Effector memory CD4-positive, alpha-beta T cell (primary cell): ENCODE measurements at regions not wholly inside any gene's neighbourhood (a gene's known extent, or its start where the extent isn't known, plus 50 kb on each side); places are given as distances from the start of the nearest gene placed in this dataset.

Experiments used
- DNase-seq, 3 donors: peaks; one replicate each; pipeline ENCODE4 v3.0.0-alpha.2; 2020
- H3K27ac ChIP-seq: 2 replicates; pipeline ENCODE4 v1.7.0; 2013; ENCODE audit warnings: mild to moderate bottlenecking, low read length, moderate library complexity; ENCODE audit not compliant: insufficient read depth, poor library complexity, severe bottlenecking
- H3K27me3 ChIP-seq: replicated peaks from 2 replicates; pipeline ENCODE4 v1.7.0; 2013; ENCODE audit warnings: mild to moderate bottlenecking, low read length; ENCODE audit not compliant: insufficient read depth, control insufficient read depth, poor library complexity, severe bottlenecking
- H3K36me3 ChIP-seq: 2 replicates; pipeline ENCODE4 v1.7.0; 2013; ENCODE audit warnings: mild to moderate bottlenecking, low read length, moderate library complexity; ENCODE audit not compliant: control insufficient read depth, insufficient read depth
- H3K4me1 ChIP-seq: 2 replicates; pipeline ENCODE4 v1.7.0; 2013; ENCODE audit warnings: low read length, mild to moderate bottlenecking; ENCODE audit not compliant: control insufficient read depth, insufficient read depth, poor library complexity, severe bottlenecking
- H3K4me3 ChIP-seq: 2 replicates; pipeline ENCODE4 v1.7.0; 2013; ENCODE audit warnings: low read length, low read depth, mild to moderate bottlenecking; ENCODE audit not compliant: insufficient read depth, poor library complexity, severe bottlenecking
- H3K9me3 ChIP-seq: 2 replicates; pipeline ENCODE4 v1.7.0; 2013; ENCODE audit warnings: mild to moderate bottlenecking, low read length, moderate library complexity; ENCODE audit not compliant: control insufficient read depth

DNA sequence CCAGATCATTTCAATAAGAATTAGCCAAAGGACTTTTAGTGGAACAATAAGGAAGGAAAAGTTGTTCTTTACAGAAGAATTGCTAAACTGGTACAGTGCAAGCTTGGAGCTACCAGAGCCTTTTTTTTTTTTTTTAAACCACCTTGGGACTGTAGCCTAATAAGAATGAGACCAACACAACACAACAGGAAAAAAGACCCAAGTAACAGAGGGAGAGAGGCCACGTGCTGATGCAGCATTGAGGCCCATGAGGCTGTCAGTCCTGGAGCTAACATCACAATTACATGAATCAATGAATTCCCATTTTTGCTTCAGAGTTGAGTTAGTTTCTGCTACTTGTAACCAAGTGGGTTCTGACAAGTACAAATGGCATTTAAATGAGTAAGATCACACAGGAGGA, 149.0 kb upstream of the EEA1 start:
- Histone ChIP-seq H3K4me3 (no peak overlapping the region), H3K4me1 (no peaks in the 10 kb centered on the region), H3K27ac (no peak overlapping the region), H3K9me3 (no peaks in the 10 kb centered on the region), H3K27me3 (no peaks in the 10 kb centered on the region), H3K36me3 (no peaks in the 10 kb centered on the region)
- no peak for DNase-seq

DNA sequence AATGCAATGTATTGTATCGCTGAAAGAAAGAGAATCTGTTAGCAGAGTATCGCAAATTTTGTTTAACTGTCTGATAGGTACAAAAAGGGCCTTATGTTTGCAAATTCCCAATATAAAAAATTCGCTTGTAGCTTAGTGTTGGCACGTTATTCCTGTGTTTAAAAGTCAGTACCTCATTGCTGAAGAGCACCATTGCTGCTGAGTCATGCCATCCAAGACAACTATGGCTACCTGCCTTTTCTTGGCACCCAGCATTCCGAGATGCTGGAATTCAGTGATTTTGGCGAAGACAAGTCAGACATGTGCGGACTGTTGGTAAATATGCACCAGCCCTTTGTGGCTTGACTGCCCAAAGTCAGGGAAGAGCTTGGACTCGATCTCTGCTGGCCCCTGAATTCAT, 149.5 kb upstream of the EEA1 start:
- DNase-seq: no peak
- H3K27me3 ChIP-seq: no peaks in the 10 kb centered on the region
- H3K36me3 ChIP-seq: no peaks in the 10 kb centered on the region
- H3K27ac ChIP-seq: no peak overlapping the region
- H3K9me3 ChIP-seq: no peaks in the 10 kb centered on the region
- H3K4me1 ChIP-seq: no peaks in the 10 kb centered on the region
- no peak overlapping the region for H3K4me3 ChIP-seq

DNA sequence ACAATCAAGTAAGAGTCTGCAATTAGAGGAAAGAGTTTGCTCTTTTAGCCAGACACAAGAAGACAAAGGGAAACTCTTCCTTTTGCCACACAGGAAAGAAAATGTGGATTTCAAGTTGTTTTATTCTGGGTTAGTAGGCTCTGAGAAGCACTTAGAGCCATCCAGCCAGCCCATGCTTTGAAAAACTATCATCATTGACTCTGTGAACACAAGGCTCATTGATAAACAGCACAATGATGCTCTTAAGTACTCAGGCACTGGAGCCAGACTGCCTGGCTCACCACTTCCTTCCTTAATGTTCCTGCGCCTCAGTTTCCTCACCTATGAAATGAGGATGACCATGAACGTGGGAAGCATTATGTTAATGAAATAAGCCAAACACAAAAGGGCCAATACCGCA, 150.2 kb upstream of the EEA1 start:
- H3K4me3 ChIP-seq: no peak overlapping the region
- H3K36me3 ChIP-seq: no peaks in the 10 kb centered on the region
- DNase-seq: no peak
- H3K27ac ChIP-seq: no peak overlapping the region
- no peaks in the 10 kb centered on the region for H3K9me3 ChIP-seq
- H3K27me3 ChIP-seq: no peaks in the 10 kb centered on the region
- H3K4me1 ChIP-seq: no peaks in the 10 kb centered on the region

DNA sequence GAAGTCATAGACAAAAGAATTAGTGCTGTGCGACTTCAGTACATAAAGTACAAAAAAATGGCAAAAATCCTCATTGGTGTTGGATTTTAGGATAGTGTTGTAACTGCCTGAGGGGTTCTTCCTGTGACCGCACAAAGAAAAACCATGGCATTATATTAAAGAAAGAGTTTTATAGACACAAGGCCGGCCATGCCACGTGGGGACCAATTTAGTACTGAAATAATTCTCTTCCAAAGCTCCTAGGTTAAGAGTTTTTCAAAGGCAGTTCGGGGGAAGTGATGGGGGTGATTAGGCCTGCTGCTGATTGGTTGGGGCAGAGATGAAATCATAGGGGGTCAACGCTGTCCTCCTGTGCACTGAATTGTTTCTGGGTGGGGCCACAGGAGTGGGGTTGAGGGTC, 150.9 kb upstream of the EEA1 start:
- no peak for DNase-seq
- H3K4me1 ChIP-seq: no peaks in the 10 kb centered on the region
- H3K27ac ChIP-seq: no peak overlapping the region
- H3K36me3 ChIP-seq: no peaks in the 10 kb centered on the region
- no peak overlapping the region for H3K4me3 ChIP-seq
- no peaks in the 10 kb centered on the region for H3K9me3 ChIP-seq
- no peaks in the 10 kb centered on the region for H3K27me3 ChIP-seq

DNA sequence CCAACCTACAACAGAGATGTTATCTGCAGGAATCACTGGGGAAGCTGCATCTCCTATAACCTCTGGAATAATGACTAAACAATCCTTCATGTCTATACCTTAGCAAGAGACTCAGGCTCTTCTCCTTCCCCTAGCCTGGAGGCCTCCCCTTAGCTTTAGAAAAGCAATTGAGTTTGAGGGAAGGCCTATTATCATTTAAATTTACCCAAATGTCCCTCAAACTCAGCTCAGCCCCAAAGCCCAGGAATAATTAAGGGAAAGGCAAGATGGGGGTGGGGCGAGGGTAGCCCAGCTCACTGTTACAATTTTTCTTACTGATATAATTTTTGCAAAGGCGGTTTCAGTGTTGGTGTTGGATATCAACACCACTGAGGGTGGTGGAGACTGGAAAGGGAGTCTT, 151.4 kb upstream of the EEA1 start:
- Histone ChIP-seq H3K27me3 (no peaks in the 10 kb centered on the region), H3K4me3 (no peak overlapping the region), H3K4me1 (no peaks in the 10 kb centered on the region), H3K36me3 (no peaks in the 10 kb centered on the region), H3K27ac (no peak overlapping the region), H3K9me3 (no peaks in the 10 kb centered on the region)
- DNase-seq: no peak

DNA sequence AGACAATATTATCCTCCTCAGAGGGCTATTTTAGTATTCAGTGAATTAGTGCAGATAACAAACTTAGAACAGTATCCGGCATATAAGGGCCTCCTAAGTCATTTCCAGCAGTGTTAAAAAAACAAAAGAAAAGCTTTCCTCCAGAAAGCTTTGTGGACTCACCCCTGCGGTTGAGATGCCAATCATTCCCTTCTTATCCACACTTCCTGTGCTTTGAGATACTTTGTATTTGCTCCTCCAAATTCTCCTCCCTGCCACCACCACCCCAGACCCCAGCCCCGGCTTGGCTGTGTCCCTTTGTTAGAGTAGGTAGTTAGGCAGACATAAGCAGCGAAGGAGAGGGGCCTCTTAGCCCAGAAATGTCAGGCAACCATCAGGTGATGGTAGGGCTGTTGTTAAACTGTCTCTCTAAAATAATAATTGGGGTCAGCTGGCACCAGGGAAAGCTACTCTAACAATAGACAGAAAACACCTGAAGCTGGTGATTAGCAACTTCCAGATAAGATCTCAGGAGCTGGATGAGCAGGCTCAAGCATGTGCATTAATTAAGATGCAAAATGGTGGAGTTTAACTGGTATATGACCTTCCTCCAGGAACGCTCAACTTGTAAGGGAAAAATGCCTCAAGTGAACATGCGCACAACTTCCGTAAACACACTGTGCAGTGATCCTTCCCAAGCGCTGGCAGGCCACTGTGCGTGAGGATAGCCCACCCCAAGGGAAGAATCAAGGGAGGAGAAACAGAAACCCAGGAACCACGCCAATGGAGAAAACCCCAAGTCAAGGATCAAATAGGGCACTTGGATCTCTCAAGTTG, 152.1 kb upstream of the EEA1 start:
- no peaks in the 10 kb centered on the region for H3K27me3 ChIP-seq
- H3K36me3 ChIP-seq: no peaks in the 10 kb centered on the region
- no peak for DNase-seq
- no peaks in the 10 kb centered on the region for H3K9me3 ChIP-seq
- no peak overlapping the region for H3K27ac ChIP-seq
- H3K4me3 ChIP-seq: no peak overlapping the region
- H3K4me1 ChIP-seq: no peaks in the 10 kb centered on the region

DNA sequence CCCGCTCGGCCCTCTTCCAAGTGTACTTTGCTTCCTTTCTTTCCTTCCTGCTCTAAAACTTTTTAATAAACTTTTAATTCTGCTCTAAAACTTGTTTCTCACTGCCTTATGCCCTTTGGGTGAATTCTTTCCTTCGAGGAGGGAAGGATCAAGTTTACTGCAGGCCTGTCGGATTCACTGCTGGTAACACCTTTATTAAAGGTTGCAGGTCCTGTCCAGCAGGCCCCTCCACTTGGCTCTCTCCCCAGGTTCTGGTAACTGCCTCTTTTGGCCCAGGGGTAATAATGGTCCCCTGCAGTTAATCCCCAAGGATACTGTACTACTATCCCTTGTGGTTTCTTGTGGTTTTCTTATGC, 152.7 kb upstream of the EEA1 start:
- Histone ChIP-seq H3K4me3 (no peak overlapping the region), H3K27ac (no peak overlapping the region), H3K27me3 (no peaks in the 10 kb centered on the region), H3K4me1 (no peaks in the 10 kb centered on the region), H3K36me3 (no peaks in the 10 kb centered on the region), H3K9me3 (no peaks in the 10 kb centered on the region)
- no peak for DNase-seq

DNA sequence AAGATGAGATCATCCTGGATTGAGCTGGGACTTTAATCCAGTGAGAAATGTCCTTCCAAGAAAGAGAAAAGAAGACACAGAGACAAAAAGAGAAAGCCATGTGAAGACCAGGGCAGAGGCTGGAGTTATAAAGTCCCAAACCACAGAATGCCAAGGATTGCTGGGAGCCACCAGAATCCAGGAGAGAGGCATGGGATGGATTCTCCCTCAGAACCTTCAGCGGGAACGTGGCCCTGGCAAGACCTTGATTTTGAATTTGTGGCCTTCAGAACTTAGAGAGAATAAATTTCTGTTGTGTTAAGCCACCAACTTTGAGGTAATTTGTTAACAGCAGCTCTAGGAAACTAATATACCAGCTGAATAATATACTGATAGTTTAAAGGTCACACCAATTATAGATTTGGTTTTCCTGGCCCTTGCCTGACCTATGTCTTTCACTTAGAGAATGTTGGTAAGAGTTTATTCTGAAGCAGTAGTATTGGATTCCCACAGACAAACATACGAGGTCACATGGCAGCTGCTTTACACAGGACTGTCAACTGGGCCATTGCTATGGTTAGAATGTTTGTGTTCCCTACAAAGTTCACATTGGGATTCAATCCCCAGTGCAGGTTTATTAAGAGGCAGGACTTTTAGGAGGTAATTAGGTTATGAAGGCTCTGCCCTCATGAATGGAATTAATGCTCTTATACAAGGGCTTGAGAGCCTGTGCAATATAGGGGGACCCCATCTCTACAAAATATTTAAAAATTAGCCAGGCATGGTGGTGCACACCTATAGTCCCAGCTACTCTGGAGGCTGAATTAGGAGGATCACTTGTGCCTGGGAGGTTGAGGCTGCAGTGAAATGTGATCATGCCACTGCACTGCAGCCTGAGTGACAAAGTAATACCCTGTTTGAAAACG, 156.5 kb upstream of the EEA1 start:
- Histone ChIP-seq H3K4me3 (no peak overlapping the region), H3K27ac (no peak overlapping the region), H3K36me3 (no peaks in the 10 kb centered on the region), H3K4me1 (no peaks in the 10 kb centered on the region), H3K9me3 (no peaks in the 10 kb centered on the region), H3K27me3 (no peaks in the 10 kb centered on the region)
- DNase-seq: no peak

DNA sequence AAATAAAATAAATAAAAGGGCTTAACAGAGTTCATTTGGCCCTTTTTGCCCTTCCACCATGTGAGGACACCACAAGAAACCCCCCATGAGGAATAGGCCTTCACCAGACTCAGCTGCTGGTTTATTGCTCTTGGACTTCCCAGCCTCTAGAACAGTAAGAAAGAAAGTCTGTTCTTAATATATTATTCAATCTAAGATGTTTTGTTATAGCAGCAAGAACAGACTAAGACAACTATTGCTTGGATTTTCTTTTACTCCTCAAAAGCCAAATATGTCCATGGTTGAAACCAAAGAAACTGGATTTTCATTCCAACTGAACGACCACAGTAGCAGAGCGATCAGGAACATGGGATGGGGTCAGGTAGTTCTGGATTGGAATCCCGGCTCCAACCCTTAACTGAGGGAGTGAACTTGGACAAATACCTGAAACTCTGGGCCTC, 157.2 kb upstream of the EEA1 start:
- no peaks in the 10 kb centered on the region for H3K36me3 ChIP-seq
- DNase-seq: no peak
- H3K4me3 ChIP-seq: no peak overlapping the region
- H3K4me1 ChIP-seq: no peaks in the 10 kb centered on the region
- no peak overlapping the region for H3K27ac ChIP-seq
- H3K27me3 ChIP-seq: no peaks in the 10 kb centered on the region
- H3K9me3 ChIP-seq: no peaks in the 10 kb centered on the region
